ENCODE measurements at regions not wholly inside any gene's neighbourhood (a gene's known extent, or its start where the extent isn't known, plus 50 kb on each side); places are given as distances from the start of the nearest gene placed in this dataset.
A peak's percentile ranks its signal among the peaks of the same experiment; 100 is the strongest.

DNA sequence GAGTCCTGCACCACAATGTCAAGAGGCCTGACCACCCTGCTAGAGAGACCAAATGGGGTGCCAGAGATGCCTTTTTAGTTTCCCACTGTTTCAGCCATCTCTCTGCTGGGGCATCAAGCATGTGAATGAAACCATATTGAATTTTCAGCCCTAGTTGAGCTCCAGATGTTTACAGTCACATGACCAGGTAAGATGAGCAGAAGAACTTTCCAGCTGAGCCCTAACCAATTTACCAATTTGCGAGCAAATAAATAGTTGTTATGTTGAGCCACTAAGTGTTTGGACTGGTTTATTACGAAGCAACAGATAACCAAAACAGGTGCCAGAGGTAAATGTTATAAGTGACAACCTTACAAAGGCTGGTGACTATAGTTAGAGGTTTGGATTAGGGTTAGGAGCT, 209.1 kb upstream of the CCL2 start (continued):
- TF ChIP-seq, protein P1, sequence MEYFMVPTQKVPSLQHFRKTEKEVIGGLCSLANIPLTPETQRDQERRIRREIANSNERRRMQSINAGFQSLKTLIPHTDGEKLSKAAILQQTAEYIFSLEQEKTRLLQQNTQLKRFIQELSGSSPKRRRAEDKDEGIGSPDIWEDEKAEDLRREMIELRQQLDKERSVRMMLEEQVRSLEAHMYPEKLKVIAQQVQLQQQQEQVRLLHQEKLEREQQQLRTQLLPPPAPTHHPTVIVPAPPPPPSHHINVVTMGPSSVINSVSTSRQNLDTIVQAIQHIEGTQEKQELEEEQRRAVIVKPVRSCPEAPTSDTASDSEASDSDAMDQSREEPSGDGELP (IDR thresholded peaks at IDR 0.05; ENCODE audit: borderline replicate concordance, low read depth): no peak

DNA sequence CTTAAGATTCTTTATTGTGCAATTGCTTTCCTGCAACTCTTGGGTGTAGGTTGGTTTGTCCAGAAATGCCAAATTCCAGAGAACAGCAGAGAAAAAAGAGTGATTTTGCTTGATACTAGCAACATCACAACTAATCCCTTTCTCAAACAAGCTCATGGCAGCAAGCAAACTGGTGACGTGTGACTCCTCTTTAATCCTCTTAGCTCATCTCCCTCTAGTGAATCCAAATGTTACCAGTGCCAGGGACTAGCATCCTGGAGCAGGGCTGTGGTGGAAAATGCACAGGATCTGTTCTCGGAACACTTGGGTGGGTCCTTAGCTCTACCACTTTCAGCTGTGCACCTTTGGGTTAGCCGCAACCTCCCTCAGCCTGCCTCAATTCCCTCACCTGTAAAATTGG, 204.0 kb upstream of the CCL2 start:
- POLR2A ChIA-PET: no interaction called here
- no peaks in the 10 kb centered on the region for H4K20me1 ChIP-seq (ENCODE audit: insufficient read depth, low read length)
- BruUV-seq (replicated peaks): no TSS peak
- H3K9ac ChIP-seq (ENCODE audit: insufficient read depth, low read depth, low read length): no peak overlapping the region
- no peaks in the 10 kb centered on the region for H3K27me3 ChIP-seq (ENCODE audit: control insufficient read depth in 1 of 2, insufficient read depth in 2 of 2, low read length in 2 of 2)
- no peak for TF ChIP-seq ZNF33A (CRISPR knock-in tag; IDR thresholded peaks at IDR 0.05; ENCODE audit: borderline replicate concordance)
- TF ChIP-seq ELF1 (CRISPR knock-in tag; IDR thresholded peaks at IDR 0.05): no peak
- no peak for TF ChIP-seq ZNF34 (CRISPR knock-in tag; IDR thresholded peaks at IDR 0.05; ENCODE audit: borderline replicate concordance)
- TF ChIP-seq ZNF7 (CRISPR knock-in tag; IDR thresholded peaks at IDR 0.05): 0 out of 2 replicates have a peak, but pooled peaks have one; percentile 22
- no peak for TF ChIP-seq ZNF773 (CRISPR knock-in tag; IDR thresholded peaks at IDR 0.05; ENCODE audit: borderline replicate concordance)
- no peak for TF ChIP-seq SCMH1 (CRISPR knock-in tag; IDR thresholded peaks at IDR 0.05; ENCODE audit: borderline replicate concordance)
- TF ChIP-seq, protein P2, sequence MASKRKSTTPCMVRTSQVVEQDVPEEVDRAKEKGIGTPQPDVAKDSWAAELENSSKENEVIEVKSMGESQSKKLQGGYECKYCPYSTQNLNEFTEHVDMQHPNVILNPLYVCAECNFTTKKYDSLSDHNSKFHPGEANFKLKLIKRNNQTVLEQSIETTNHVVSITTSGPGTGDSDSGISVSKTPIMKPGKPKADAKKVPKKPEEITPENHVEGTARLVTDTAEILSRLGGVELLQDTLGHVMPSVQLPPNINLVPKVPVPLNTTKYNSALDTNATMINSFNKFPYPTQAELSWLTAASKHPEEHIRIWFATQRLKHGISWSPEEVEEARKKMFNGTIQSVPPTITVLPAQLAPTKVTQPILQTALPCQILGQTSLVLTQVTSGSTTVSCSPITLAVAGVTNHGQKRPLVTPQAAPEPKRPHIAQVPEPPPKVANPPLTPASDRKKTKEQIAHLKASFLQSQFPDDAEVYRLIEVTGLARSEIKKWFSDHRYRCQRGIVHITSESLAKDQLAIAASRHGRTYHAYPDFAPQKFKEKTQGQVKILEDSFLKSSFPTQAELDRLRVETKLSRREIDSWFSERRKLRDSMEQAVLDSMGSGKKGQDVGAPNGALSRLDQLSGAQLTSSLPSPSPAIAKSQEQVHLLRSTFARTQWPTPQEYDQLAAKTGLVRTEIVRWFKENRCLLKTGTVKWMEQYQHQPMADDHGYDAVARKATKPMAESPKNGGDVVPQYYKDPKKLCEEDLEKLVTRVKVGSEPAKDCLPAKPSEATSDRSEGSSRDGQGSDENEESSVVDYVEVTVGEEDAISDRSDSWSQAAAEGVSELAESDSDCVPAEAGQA (IDR thresholded peaks at IDR 0.05; ENCODE audit: low read depth): no peak
- TF ChIP-seq, protein P2 (CRISPR knock-in tag; IDR thresholded peaks at IDR 0.05; ENCODE audit: borderline replicate concordance): no peak
- TF ChIP-seq SRSF1 (optimal IDR thresholded peaks at IDR 0.05; ENCODE audit: low read depth, low read length): no peak
- no peak for DNase-seq (ENCODE audit: low spot score)
- ATAC-seq: no peak
- peaks cover 41% of the 10 kb centered on the region for H3K9me3 ChIP-seq (ENCODE audit: low read length)
- no peaks in the 10 kb centered on the region for H3K36me3 ChIP-seq (replicated peaks in 1 of 2; ENCODE audit: control insufficient read depth in 1 of 2, insufficient read depth in 2 of 2, low read length in 2 of 2)
- H3K79me2 ChIP-seq (ENCODE audit: insufficient read depth, low read length): no peaks in the 10 kb centered on the region
- no peak overlapping the region for H3K4me3 ChIP-seq (replicated peaks in 1 of 3; ENCODE audit: insufficient read depth in 1 of 3, low read depth in 2 of 3, low read length in 3 of 3)
- WGBS (ENCODE audit: low lambda C conversion rate): 0% methylated on average over 1 of the region's 3 CpGs
- intact Hi-C loops (cut with micrococcal nuclease; ENCODE audit: unreplicated experiment): no loop called here
- no peak overlapping the region for H2AFZ ChIP-seq (ENCODE audit: low read length)
- in situ Hi-C loops (cut with HindIII; ENCODE audit: extremely low pct_ligation_motif_present, low pct_unique_long_range_greater_than_20kb): no loop called here
- H3K27ac ChIP-seq (ENCODE audit: extremely low read length, insufficient read depth, low read length): no peak overlapping the region
- CTCF ChIA-PET (ENCODE audit: low intra/inter-chr PET ratio, low total read pairs): no interaction called here
- H3K4me1 ChIP-seq (ENCODE audit: insufficient read depth, low read length): no peaks in the 10 kb centered on the region
- H3K4me2 ChIP-seq (ENCODE audit: low read depth, low read length): no peak overlapping the region
- FAIRE-seq: no peak

All from HepG2 (cell line).